Loucy (cell line): ENCODE measurements at regions not wholly inside any gene's neighbourhood (a gene's known extent, or its start where the extent isn't known, plus 50 kb on each side); places are given as distances from the start of the nearest gene placed in this dataset.
"Not testable (repeated sequence)": the region's sequence is repeated elsewhere in the genome, so short reads cannot be mapped to it uniquely, and the experiment has no call there.

Source experiments
- H2AFZ ChIP-seq: fragments of 200-600 bp; sonication (generic); 2 replicates; pipeline ENCODE4 v1.6.0; 2016; ENCODE audit warnings: antibody characterized with exemption, mild to moderate bottlenecking, low read length, moderate library complexity
- H3F3A ChIP-seq: fragments of 200-600 bp; 2 replicates; pipeline ENCODE4 v1.6.0; 2016; ENCODE audit warnings: antibody characterized with exemption, low read depth, mild to moderate bottlenecking
- H3K27me3 ChIP-seq: fragments of 200-600 bp; sonication (generic); 2 replicates; pipeline ENCODE4 v1.6.1; 2014; ENCODE audit warnings: low read length, mild to moderate bottlenecking; ENCODE audit not compliant: insufficient read depth, poor library complexity, severe bottlenecking
- H3K36me3 ChIP-seq: fragments of 200-600 bp; sonication (generic); 2 replicates; pipeline ENCODE4 v1.6.1; 2016; ENCODE audit warnings: low read length; ENCODE audit not compliant: insufficient read depth
- H3K4me1 ChIP-seq: fragments of 200-600 bp; sonication (generic); 2 replicates; pipeline ENCODE4 v1.5.1; 2014; ENCODE audit warnings: low read length, mild to moderate bottlenecking; ENCODE audit not compliant: insufficient read depth, poor library complexity, severe bottlenecking
- H3K4me2 ChIP-seq: fragments of 200-600 bp; sonication (generic); 2 replicates; pipeline ENCODE4 v1.6.0; 2014; ENCODE audit warnings: antibody characterized with exemption, low read length, low read depth, mild to moderate bottlenecking; ENCODE audit not compliant: poor library complexity, severe bottlenecking
- H3K4me3 ChIP-seq: fragments of 200-600 bp; sonication (generic); 2 replicates; pipeline ENCODE4 v1.5.1; 2014; ENCODE audit warnings: low read length, mild to moderate bottlenecking, mixed read lengths; ENCODE audit not compliant: poor library complexity, severe bottlenecking
- H3K79me2 ChIP-seq: fragments of 200-600 bp; sonication (generic); 2 replicates; pipeline ENCODE4 v1.6.1; 2014; ENCODE audit warnings: low read length; ENCODE audit not compliant: insufficient read depth
- H3K9ac ChIP-seq: fragments of 200-600 bp; sonication (generic); 2 replicates; pipeline ENCODE4 v1.6.0; 2014; ENCODE audit warnings: mild to moderate bottlenecking, low read depth, low read length, moderate library complexity; ENCODE audit not compliant: poor library complexity, severe bottlenecking
- H3K9me2 ChIP-seq: fragments of 200-600 bp; sonication (generic); replicated peaks from 2 replicates; pipeline ENCODE4 v1.6.1; 2016; ENCODE audit warnings: low read depth, low read length, mixed read lengths
- H3K9me3 ChIP-seq: fragments of 200-600 bp; sonication (generic); 2 replicates; pipeline ENCODE4 v1.6.1; 2014; ENCODE audit warnings: mild to moderate bottlenecking, antibody characterized with exemption, low read length, low read depth; ENCODE audit not compliant: insufficient read depth
- H4K20me1 ChIP-seq: fragments of 200-600 bp; sonication (generic); 2 replicates; pipeline ENCODE4 v1.6.0; 2014; ENCODE audit warnings: antibody characterized with exemption, low read length, mild to moderate bottlenecking; ENCODE audit not compliant: insufficient read depth, poor library complexity, severe bottlenecking
- CTCF ChIP-seq: fragments of 200-600 bp; sonication (generic); conservative IDR thresholded peaks from 2 replicates; pipeline ENCODE4 v1.5.1; 2014; ENCODE audit warnings: mild to moderate bottlenecking, antibody characterized with exemption, low read length
- EZH2phosphoT487 ChIP-seq: fragments of 200-600 bp; IDR thresholded peaks from 2 replicates; pipeline ENCODE4 v1.6.1; 2018; ENCODE audit warnings: antibody characterized with exemption, mild to moderate bottlenecking, moderate library complexity, borderline replicate concordance

- H3K36me3 ChIP-seq: no peaks in the 10 kb centered on the region
- no peaks in the 10 kb centered on the region for H3F3A ChIP-seq
- H3K9ac ChIP-seq: no peak overlapping the region
- H3K27me3 ChIP-seq: no peaks in the 10 kb centered on the region
- no peaks in the 10 kb centered on the region for H3K4me1 ChIP-seq
- H2AFZ ChIP-seq: no peak overlapping the region
- H3K79me2 ChIP-seq: no peaks in the 10 kb centered on the region
- TF ChIP-seq EZH2phosphoT487: no peak
- TF ChIP-seq CTCF: no peak
- no peak overlapping the region for H3K4me3 ChIP-seq
- H4K20me1 ChIP-seq: no peaks in the 10 kb centered on the region
- H3K4me2 ChIP-seq: no peak overlapping the region
- peaks cover 23% of the 10 kb centered on the region for H3K9me3 ChIP-seq
- no peaks in the 10 kb centered on the region for H3K9me2 ChIP-seq
Measured at GRCh38 chr18:26628017-26628416, 79.7 kb upstream of the KCTD1 start.

GRCh38 chr18:26624443-26624842 is 76.1 kb upstream of the KCTD1 start:
- Histone ChIP-seq H3K9me3 (peaks cover 23% of the 10 kb centered on the region), H3K36me3 (no peaks in the 10 kb centered on the region), H3F3A (no peaks in the 10 kb centered on the region), H3K79me2 (no peaks in the 10 kb centered on the region), H3K4me2 (no peak overlapping the region), H3K4me1 (no peaks in the 10 kb centered on the region), H4K20me1 (no peaks in the 10 kb centered on the region), H3K27me3 (no peaks in the 10 kb centered on the region), H3K9ac (no peak overlapping the region), H3K4me3 (no peak overlapping the region), H2AFZ (no peak overlapping the region), H3K9me2 (no peaks in the 10 kb centered on the region)
- no peak for TF ChIP-seq EZH2phosphoT487
- TF ChIP-seq CTCF: no peak

GRCh38 chr18:26623314-26623713 is 75.0 kb upstream of the KCTD1 start:
- not testable (repeated sequence) for H2AFZ ChIP-seq, H3K36me3 ChIP-seq, H3F3A ChIP-seq, H3K79me2 ChIP-seq, H4K20me1 ChIP-seq, H3K4me2 ChIP-seq, H3K9me2 ChIP-seq, H3K4me1 ChIP-seq, H3K4me3 ChIP-seq, H3K27me3 ChIP-seq, H3K9ac ChIP-seq
- peaks cover 23% of the 10 kb centered on the region for H3K9me3 ChIP-seq

- no peaks in the 10 kb centered on the region for H3K9me2 ChIP-seq
- H3K9me3 ChIP-seq: peaks cover 23% of the 10 kb centered on the region
- H3F3A ChIP-seq: no peaks in the 10 kb centered on the region
- H2AFZ ChIP-seq: no peak overlapping the region
- H3K9ac ChIP-seq: no peak overlapping the region
- peaks cover 5% of the 10 kb centered on the region for H3K4me1 ChIP-seq
- H3K4me2 ChIP-seq: no peak overlapping the region
- H3K36me3 ChIP-seq: no peaks in the 10 kb centered on the region
- H4K20me1 ChIP-seq: no peaks in the 10 kb centered on the region
- TF ChIP-seq EZH2phosphoT487: no peak
- peak; percentile 74 for TF ChIP-seq CTCF
- H3K27me3 ChIP-seq: no peaks in the 10 kb centered on the region
- H3K4me3 ChIP-seq: no peak overlapping the region
- no peaks in the 10 kb centered on the region for H3K79me2 ChIP-seq
Measured at GRCh38 chr18:26621161-26622026, 73.0 kb upstream of the KCTD1 start.
